Tibial nerve (tissue), 4 donors: ENCODE measurements at regions not wholly inside any gene's neighbourhood (a gene's known extent, or its start where the extent isn't known, plus 50 kb on each side); places are given as distances from the start of the nearest gene placed in this dataset.

Experiments
- DNase-seq, 2 donors: peaks; one replicate each; pipeline ENCODE4 v3.0.0-alpha.2; 2019; ENCODE audit warnings: low spot score in 2 of 2
- H3K27ac ChIP-seq, 4 donors: fragments of 200-600 bp; sonication (generic) in 3 of 4; one replicate each; pipeline ENCODE4 v1.5.1; 2017 to 2019; ENCODE audit warnings: mild to moderate bottlenecking in 1 of 4
- H3K27me3 ChIP-seq, 2 donors: fragments of 200-600 bp; sonication (generic) in 1 of 2; one replicate each; pipeline versions ENCODE4 v1.5.1 to v1.6.0; 2017 to 2019
- H3K36me3 ChIP-seq, 3 donors: fragments of 200-600 bp; sonication (generic); one replicate each; pipeline ENCODE4 v1.5.1; 2018 to 2019
- H3K4me1 ChIP-seq, 4 donors: fragments of 200-600 bp; sonication (generic) in 3 of 4; one replicate each; pipeline ENCODE4 v1.5.1; 2017 to 2019
- H3K4me3 ChIP-seq, 4 donors: fragments of 200-600 bp; sonication (generic) in 3 of 4; one replicate each; pipeline ENCODE4 v1.5.1; 2017 to 2019; ENCODE audit warnings: mild to moderate bottlenecking in 1 of 4, moderate library complexity in 1 of 4
- H3K9me3 ChIP-seq, 4 donors: fragments of 200-600 bp; sonication (generic) in 3 of 4; one replicate each; pipeline ENCODE4 v1.5.1; 2017 to 2019
- CTCF ChIP-seq, 5 experiments: fragments of 200-600 bp in 3 of 5; fragments of 450-650 bp in 2 of 5; sonication (generic) in 3 of 5; IDR thresholded peaks; one replicate each; pipeline ENCODE4 v1.5.1; 2016 to 2019; ENCODE audit warnings: antibody characterized with exemption in 5 of 5, mild to moderate bottlenecking in 3 of 5, moderate library complexity in 2 of 5
- EP300 ChIP-seq, 2 donors: sonication (generic); formaldehyde crosslinking; IDR thresholded peaks; one replicate each; pipeline ENCODE4 v1.6.1; 2017; ENCODE audit warnings: antibody characterized with exemption in 2 of 2, mild to moderate bottlenecking in 1 of 2
- POLR2A ChIP-seq, 2 donors: fragments of 450-650 bp; IDR thresholded peaks; one replicate each; pipeline ENCODE4 v1.6.1; 2017; ENCODE audit warnings: antibody characterized with exemption in 2 of 2, mild to moderate bottlenecking in 2 of 2, moderate library complexity in 2 of 2
- WGBS, 2 donors: methylation state at CpG; one replicate each; pipeline ENCODE4 v1.1.5; 2018; 5-methylcytosine and 5-hydroxymethylcytosine counted together

- no peak overlapping the region for H3K4me3 ChIP-seq
- H3K4me1 ChIP-seq = no peaks in the 10 kb centered on the region
- H3K36me3 ChIP-seq = no peaks in the 10 kb centered on the region
- H3K27me3 ChIP-seq = no peaks in the 10 kb centered on the region
- H3K27ac ChIP-seq = no peak overlapping the region
- TF ChIP-seq POLR2A (IDR thresholded peaks at IDR 0.05) = no peak
- no peak for TF ChIP-seq CTCF (IDR thresholded peaks at IDR 0.05)
- no peak for TF ChIP-seq EP300 (IDR thresholded peaks at IDR 0.05)
- DNase-seq = no peak
- WGBS, 2 donors = 71% methylated on average over 5 of the region's 5 CpGs
- H3K9me3 ChIP-seq = no peaks in the 10 kb centered on the region
Observed at GRCh38 chr2:188119112-188119838, 172.4 kb upstream of the GULP1 start.

GRCh38 chr2:188122985-188123384, 168.7 kb upstream of the GULP1 start:
- Histone ChIP-seq H3K36me3 (no peaks in the 10 kb centered on the region), H3K4me3 (no peak overlapping the region), H3K27me3 (no peaks in the 10 kb centered on the region), H3K4me1 (no peaks in the 10 kb centered on the region), H3K9me3 (no peaks in the 10 kb centered on the region), H3K27ac (no peak overlapping the region)
- TF ChIP-seq POLR2A (IDR thresholded peaks at IDR 0.05) = no peak
- no peak for TF ChIP-seq CTCF (IDR thresholded peaks at IDR 0.05)
- TF ChIP-seq EP300 (IDR thresholded peaks at IDR 0.05) = no peak
- no peak for DNase-seq

DNA sequence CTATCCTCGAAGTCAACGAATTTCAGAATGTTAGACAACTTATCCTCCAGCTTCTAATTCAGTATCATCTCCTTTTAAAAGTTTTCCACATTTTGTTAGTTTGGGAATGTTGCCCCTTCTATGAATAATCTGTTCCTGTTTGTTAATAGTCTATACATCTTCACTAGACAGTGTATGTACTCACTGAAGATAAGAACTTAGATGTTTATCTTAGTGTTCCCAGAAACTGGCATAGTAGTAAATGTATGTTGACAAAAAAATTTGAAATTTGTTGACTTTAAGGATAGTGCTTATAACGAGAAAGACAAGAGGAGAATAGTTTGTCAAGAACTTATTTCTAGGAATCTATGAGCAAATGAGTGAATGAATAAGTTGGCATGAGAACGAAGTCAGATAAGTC, 162.0 kb upstream of the GULP1 start:
- DNase-seq = no peak
- Histone ChIP-seq H3K4me1 (peaks cover 0 to 3% (median 0%) of the 10 kb centered on the region in 4 donors), H3K27ac (no peak overlapping the region), H3K27me3 (no peaks in the 10 kb centered on the region), H3K9me3 (no peaks in the 10 kb centered on the region), H3K36me3 (no peaks in the 10 kb centered on the region), H3K4me3 (no peak overlapping the region)
- 86 to 90% methylated on average over 4 of the region's 4 CpGs for WGBS, 2 donors
- TF ChIP-seq CTCF (IDR thresholded peaks at IDR 0.05) (no peak), POLR2A (IDR thresholded peaks at IDR 0.05) (no peak)

GRCh38 chr2:188130317-188130716, 161.4 kb upstream of the GULP1 start:
- peaks cover 0 to 3% (median 0%) of the 10 kb centered on the region in 4 donors for H3K4me1 ChIP-seq
- H3K36me3 ChIP-seq = no peaks in the 10 kb centered on the region
- no peak overlapping the region for H3K27ac ChIP-seq
- TF ChIP-seq POLR2A (IDR thresholded peaks at IDR 0.05) = no peak
- no peak for TF ChIP-seq EP300 (IDR thresholded peaks at IDR 0.05)
- no peak for TF ChIP-seq CTCF (IDR thresholded peaks at IDR 0.05)
- DNase-seq = no peak
- H3K27me3 ChIP-seq = no peaks in the 10 kb centered on the region
- no peaks in the 10 kb centered on the region for H3K9me3 ChIP-seq
- H3K4me3 ChIP-seq = no peak overlapping the region

- Histone ChIP-seq H3K4me3 (no peak overlapping the region), H3K27me3 (no peaks in the 10 kb centered on the region), H3K27ac (no peak overlapping the region), H3K4me1 (peaks cover 0 to 3% (median 0%) of the 10 kb centered on the region in 4 donors), H3K36me3 (no peaks in the 10 kb centered on the region), H3K9me3 (no peaks in the 10 kb centered on the region)
- DNase-seq = no peak
- TF ChIP-seq POLR2A (IDR thresholded peaks at IDR 0.05) = no peak
- no peak for TF ChIP-seq CTCF (IDR thresholded peaks at IDR 0.05)
- no peak for TF ChIP-seq EP300 (IDR thresholded peaks at IDR 0.05)
- 91% methylated on average over 1 of the region's 1 CpG for WGBS, 2 donors
Observed at GRCh38 chr2:188131281-188131680, 160.4 kb upstream of the GULP1 start.
